Activated T-cell treated with anti-CD3 and anti-CD28 coated beads, Interleukin-2, amount 50 U/mL, for 24 hours (primary cell): ENCODE measurements at regions not wholly inside any gene's neighbourhood (a gene's known extent, or its start where the extent isn't known, plus 50 kb on each side); places are given as distances from the start of the nearest gene placed in this dataset.

Experiments
- DNase-seq: peaks from one replicate; pipeline ENCODE4 v3.0.0-alpha.2; 2020
- H3K27ac Mint-ChIP-seq: 2 replicates; pipeline ENCODE4 v1.8.0; 2020; ENCODE audit warnings: mild to moderate bottlenecking, mixed read lengths
- H3K27me3 Mint-ChIP-seq: 2 replicates; pipeline ENCODE4 v1.8.0; 2020; ENCODE audit warnings: mixed read lengths
- H3K36me3 Mint-ChIP-seq: 2 replicates; pipeline ENCODE4 v1.8.0; 2020; ENCODE audit warnings: low read depth, mixed read lengths
- H3K4me1 Mint-ChIP-seq: 2 replicates; pipeline ENCODE4 v1.8.0; 2020; ENCODE audit warnings: low read depth, mixed read lengths
- H3K4me3 Mint-ChIP-seq: 2 replicates; pipeline ENCODE4 v1.8.0; 2020; ENCODE audit warnings: mild to moderate bottlenecking, moderate library complexity, mixed read lengths
- H3K9me3 Mint-ChIP-seq: 2 replicates; pipeline ENCODE4 v1.8.0; 2020; ENCODE audit warnings: mixed read lengths

DNA sequence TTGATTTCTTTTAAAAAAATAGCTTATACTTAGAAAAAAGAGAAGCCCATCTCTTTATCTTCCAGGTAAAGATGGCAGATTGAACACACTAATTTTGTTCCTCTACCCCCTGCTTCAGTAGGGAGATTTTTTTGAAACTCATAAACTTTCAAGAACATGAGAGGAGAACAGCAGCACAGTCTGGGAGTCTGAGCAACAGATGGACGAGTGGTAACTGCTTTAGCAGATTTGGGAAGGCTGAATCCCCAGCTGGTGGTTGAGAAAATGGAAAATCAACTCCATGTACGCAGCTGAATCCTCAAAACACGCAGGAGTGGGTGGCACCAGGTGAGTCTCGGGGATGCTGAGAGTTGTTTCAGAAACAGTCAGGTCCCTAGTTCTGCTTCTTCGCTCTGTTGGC, 114.6 kb upstream of the CTBP2 start:
- no peaks in the 10 kb centered on the region for H3K4me1 Mint-ChIP-seq
- no peak for DNase-seq
- no peak overlapping the region for H3K27ac Mint-ChIP-seq
- peaks cover 3% of the 10 kb centered on the region for H3K27me3 Mint-ChIP-seq
- peaks cover 3% of the 10 kb centered on the region for H3K9me3 Mint-ChIP-seq
- no peaks in the 10 kb centered on the region for H3K36me3 Mint-ChIP-seq
- H3K4me3 Mint-ChIP-seq = no peak overlapping the region

DNA sequence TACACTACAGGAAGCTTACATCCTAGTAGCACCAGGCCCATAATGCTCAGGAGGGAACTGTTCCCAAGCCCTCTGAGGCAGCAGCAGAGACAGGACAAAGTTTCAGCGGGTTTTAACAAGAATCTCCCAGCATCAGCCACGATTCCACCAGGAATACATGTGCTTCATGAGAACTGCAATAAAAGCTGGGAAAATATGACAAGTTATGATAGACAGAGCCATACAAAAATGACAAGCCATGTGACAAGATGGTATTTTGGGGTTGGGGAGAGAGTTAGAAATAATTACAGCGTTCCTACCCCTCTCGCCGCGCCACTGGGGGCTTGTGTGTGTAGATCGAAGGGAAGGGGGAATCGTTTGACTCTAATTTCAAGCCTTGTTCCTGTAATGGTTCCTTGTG, 112.7 kb upstream of the CTBP2 start:
- H3K4me3 Mint-ChIP-seq = no peak overlapping the region
- peaks cover 3% of the 10 kb centered on the region for H3K9me3 Mint-ChIP-seq
- H3K4me1 Mint-ChIP-seq = no peaks in the 10 kb centered on the region
- H3K27ac Mint-ChIP-seq = no peak overlapping the region
- H3K36me3 Mint-ChIP-seq = no peaks in the 10 kb centered on the region
- no peak for DNase-seq
- peaks cover 3% of the 10 kb centered on the region for H3K27me3 Mint-ChIP-seq

DNA sequence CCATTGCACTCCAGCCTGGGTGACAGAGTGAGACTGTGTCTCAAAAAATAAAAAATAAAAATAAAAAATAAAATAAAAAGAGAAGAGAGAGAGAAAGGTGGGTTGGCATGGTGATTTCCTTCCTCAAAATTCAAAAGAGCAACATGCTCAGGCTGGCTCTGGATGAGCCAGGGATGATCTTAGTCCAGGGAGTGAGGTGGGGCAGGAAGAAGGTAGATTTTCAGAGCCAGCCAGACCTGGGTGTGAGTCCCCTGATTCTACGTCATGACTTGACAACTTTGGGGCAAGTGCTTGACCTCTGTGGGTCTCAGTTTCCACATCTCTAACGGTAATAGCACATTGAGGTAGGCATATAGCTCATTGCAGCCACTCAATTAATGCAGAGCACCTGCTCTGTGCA, 109.4 kb upstream of the CTBP2 start:
- no peaks in the 10 kb centered on the region for H3K4me1 Mint-ChIP-seq
- peaks cover 3% of the 10 kb centered on the region for H3K27me3 Mint-ChIP-seq
- no peak overlapping the region for H3K27ac Mint-ChIP-seq
- H3K9me3 Mint-ChIP-seq = no peaks in the 10 kb centered on the region
- H3K36me3 Mint-ChIP-seq = no peaks in the 10 kb centered on the region
- DNase-seq = no peak
- no peak overlapping the region for H3K4me3 Mint-ChIP-seq

DNA sequence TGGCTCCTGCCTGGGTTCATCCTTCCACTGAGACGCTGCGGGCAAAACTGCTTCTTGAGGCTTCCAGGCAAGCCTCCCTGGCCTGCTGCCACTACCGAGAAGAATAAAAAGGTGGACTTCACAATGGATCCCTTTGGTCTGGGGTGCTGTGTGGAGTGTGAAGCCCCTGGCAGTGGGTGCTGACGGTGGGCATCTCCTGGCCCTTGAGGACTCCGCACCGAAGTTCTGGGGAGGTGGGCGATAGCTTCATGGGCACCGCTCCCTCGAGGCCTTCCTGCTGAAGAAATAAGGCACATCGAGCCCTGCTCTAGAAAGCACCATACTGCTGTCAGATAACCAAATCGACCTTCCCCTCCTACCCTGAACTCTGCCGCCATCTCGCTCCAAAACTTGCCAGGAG, 106.6 kb upstream of the CTBP2 start:
- Mint-ChIP-seq H3K27me3 (no peaks in the 10 kb centered on the region), H3K4me3 (no peak overlapping the region), H3K9me3 (no peaks in the 10 kb centered on the region), H3K27ac (no peak overlapping the region), H3K36me3 (no peaks in the 10 kb centered on the region), H3K4me1 (no peaks in the 10 kb centered on the region)
- no peak for DNase-seq

DNA sequence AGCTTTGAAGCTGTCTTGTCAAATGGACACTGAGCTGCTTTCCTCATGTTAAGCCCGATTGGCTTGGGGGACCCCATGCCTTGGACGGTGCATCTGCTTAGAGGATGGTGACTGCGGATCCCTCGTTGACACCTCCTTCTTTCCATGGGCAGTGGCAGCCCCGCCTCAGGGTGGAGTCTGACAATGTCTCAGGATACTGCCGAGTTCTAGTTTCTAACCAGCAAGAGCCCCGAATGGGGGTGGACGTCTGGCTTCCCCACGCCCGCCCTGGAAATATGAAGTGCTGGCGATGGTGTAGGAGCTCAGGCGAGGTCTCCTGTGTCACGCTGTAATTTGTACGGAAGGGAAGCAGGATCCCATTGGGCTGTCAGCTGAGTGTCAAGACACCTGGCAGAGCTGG, 106.2 kb upstream of the CTBP2 start:
- Mint-ChIP-seq H3K4me1 (no peaks in the 10 kb centered on the region), H3K27me3 (no peaks in the 10 kb centered on the region), H3K36me3 (no peaks in the 10 kb centered on the region), H3K9me3 (no peaks in the 10 kb centered on the region), H3K4me3 (no peak overlapping the region), H3K27ac (no peak overlapping the region)
- DNase-seq = no peak

DNA sequence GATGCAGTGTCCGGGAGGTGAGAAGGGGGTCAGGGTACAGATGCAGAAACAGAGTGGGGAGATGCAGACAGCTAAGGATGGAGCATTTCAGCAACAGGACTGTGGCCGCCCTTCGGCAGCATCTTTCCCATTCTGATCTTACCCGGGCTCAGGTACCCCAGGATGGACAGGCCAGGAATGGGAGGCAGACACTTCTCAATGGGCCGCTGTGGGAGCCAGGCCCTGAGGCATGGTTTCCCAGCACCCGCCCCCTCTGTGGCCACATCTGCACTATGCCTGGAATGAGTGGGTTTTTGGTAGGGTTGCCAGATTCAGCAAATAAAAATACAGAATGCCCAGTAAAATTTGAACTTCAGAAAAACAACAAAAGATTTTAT, 105.2 kb upstream of the CTBP2 start:
- Mint-ChIP-seq H3K9me3 (peaks cover 3% of the 10 kb centered on the region), H3K27me3 (no peaks in the 10 kb centered on the region), H3K36me3 (no peaks in the 10 kb centered on the region), H3K4me1 (no peaks in the 10 kb centered on the region), H3K27ac (no peak overlapping the region), H3K4me3 (no peak overlapping the region)
- DNase-seq = no peak

DNA sequence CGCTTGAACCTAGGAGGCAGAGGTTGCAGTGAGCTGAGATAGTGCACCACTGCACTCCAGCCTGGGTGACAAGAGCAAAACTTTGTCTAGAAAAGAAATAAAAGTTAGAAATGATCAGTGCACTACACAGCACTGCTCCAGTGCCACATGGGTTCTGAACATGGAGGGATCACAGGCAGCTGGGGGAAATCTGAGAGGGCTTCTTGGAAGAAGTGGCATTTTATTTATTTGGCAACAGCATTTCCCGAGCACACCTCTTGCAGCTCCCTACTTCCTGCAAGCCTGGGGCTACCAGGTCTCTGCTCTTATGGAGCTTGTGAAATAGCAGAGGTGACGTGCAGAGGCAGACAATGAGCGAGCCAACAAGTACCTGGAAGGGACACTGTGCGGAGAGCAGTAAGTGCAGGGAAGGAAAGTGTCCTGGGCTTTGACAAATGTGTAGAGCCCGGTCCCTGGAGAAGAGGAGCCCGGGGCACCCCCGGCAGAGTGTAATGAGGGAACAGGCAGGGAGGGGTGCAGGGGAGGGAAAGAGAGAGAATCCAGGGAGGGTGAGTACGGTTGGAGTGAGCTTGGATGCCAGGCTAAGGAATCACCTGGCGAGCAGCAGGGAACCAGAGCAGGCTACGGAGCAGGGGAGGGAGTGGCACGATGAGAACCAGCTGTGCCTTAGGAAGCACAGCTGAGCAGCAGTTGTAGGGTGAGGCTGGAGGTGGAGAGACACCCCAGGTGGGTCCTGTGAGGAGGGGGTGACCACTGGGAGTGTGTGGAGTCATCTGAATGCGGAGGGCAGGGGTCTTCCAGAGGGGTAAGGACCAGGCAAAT, 104.6 kb upstream of the CTBP2 start:
- H3K27ac Mint-ChIP-seq = no peak overlapping the region

DNA sequence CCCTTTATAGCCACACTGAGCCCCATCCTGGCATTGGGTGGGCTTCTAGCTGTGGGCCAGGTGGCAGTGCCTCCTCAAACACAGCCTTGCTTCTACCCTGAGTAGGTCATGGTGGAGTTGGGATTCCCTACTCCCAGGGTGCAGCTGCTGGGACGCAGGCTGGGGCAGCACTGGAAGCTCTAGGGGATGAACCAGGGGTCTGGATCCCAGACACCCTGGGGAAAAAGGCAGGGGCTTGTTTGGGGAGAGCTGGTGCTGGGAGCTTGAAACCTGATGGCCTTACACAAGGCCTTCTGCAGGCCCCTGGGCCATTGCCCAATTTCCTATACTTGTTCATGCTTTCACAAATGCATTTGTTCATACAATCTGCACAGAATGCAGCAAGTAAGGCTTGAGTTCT, 103.7 kb upstream of the CTBP2 start:
- peaks cover under 1% of the 10 kb centered on the region for H3K27me3 Mint-ChIP-seq
- no peak overlapping the region for H3K27ac Mint-ChIP-seq
- H3K9me3 Mint-ChIP-seq = peaks cover 3% of the 10 kb centered on the region
- no peaks in the 10 kb centered on the region for H3K4me1 Mint-ChIP-seq
- no peak overlapping the region for H3K4me3 Mint-ChIP-seq
- no peak for DNase-seq
- no peaks in the 10 kb centered on the region for H3K36me3 Mint-ChIP-seq

More for the DNA sequence above, 104.6 kb upstream of the CTBP2 start:
- no peaks in the 10 kb centered on the region for H3K27me3 Mint-ChIP-seq
- H3K9me3 Mint-ChIP-seq = peaks cover 3% of the 10 kb centered on the region
- H3K4me3 Mint-ChIP-seq = no peak overlapping the region
- H3K36me3 Mint-ChIP-seq = no peaks in the 10 kb centered on the region
- H3K4me1 Mint-ChIP-seq = no peaks in the 10 kb centered on the region
- DNase-seq = no peak

DNA sequence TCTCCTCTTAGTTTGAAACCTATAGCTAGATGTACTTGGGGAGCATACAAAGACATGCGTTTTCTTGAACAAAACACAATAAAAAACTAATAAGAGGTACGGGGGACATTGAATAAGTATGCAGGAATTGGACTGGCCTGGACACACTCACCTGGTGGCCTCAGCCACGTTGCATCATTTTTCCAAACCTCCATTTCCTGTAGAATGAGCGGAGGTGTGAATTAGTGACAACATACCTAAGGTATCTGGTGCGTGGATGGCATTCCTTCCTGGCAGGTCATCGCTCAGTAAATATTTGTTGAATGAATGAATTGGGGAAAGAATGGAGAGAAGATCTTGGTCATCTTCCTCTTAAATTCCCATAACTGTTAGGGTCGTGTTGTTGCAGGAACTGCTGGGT, 103.2 kb upstream of the CTBP2 start:
- Mint-ChIP-seq H3K4me1 (no peaks in the 10 kb centered on the region), H3K36me3 (no peaks in the 10 kb centered on the region), H3K4me3 (no peak overlapping the region), H3K9me3 (peaks cover 3% of the 10 kb centered on the region), H3K27me3 (peaks cover 3% of the 10 kb centered on the region), H3K27ac (no peak overlapping the region)
- no peak for DNase-seq

DNA sequence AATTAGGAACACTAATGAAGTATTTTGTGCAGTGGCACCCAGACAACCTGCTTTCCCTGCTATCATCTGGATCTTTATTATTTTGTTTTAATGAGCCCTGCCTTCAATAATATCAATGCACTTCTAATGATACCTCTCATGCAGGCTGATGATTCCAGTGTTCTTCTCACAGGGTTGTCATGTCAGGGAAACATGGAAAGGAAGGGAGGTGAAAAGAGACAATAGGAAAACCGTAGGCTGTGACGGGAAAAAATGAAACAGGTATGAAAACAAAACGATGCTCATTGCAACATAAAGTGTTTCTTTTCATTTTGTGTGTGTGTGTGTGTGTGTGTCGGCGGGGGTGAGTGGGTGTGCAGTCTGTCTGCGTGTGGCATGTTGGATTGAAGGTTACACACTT, 102.6 kb upstream of the CTBP2 start:
- Mint-ChIP-seq H3K9me3 (peaks cover 3% of the 10 kb centered on the region), H3K36me3 (no peaks in the 10 kb centered on the region), H3K4me1 (no peaks in the 10 kb centered on the region), H3K4me3 (no peak overlapping the region), H3K27me3 (peaks cover 3% of the 10 kb centered on the region), H3K27ac (no peak overlapping the region)
- DNase-seq = no peak

DNA sequence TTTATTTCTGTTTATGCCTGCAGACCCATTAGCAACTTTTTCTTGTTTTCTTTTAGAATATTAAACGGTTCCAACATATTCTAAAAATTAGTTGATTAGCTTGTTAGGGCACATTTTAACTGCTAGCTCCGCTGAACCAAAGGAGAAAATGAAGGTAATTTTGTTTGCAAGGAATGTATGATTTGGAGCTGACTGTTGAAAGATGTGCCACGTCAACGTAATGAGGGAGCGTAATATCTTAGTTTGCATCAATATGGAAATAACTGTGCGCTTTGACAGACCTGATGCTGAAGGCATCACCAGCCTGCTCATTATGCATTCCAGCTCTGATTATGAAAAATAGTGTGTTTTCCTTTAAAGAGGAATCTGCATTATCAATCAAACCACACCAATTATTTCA, 102.0 kb upstream of the CTBP2 start:
- H3K27ac Mint-ChIP-seq = no peak overlapping the region
- H3K27me3 Mint-ChIP-seq = peaks cover 3% of the 10 kb centered on the region
- no peaks in the 10 kb centered on the region for H3K36me3 Mint-ChIP-seq
- no peak overlapping the region for H3K4me3 Mint-ChIP-seq
- no peaks in the 10 kb centered on the region for H3K4me1 Mint-ChIP-seq
- DNase-seq = no peak
- peaks cover 3% of the 10 kb centered on the region for H3K9me3 Mint-ChIP-seq

DNA sequence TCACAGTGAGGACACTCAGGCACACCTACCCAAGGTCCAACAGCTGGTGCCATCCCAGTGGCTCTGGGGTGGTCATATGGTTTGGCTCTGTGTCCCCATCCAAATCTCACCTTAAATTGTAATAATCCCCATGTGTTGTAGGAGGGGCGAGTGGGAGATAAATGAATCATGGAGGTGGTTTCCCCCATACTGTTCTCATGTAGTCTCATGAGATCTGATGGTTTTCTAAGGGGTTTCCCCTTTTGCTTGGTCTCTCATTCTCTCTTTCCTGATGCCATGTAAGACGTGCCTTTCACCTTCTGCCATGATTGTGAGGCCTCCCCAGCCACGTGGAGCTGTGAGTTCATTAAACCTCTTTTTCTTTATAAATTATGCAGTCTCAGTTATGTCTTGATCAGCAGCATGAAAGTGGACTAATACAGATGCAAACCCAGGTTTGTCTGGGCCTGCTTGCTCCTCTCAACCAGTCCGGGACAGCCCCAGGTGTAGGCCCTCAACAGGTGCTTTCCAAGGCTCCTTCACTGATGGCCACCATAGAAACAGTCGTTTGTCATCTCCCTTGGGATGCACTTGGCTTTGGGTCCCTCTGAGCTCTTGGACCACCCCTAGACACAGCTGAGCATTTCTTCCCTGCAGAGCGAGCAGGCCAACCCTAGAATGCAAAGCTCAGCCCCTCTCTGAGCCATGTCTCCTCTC, 101.3 kb upstream of the CTBP2 start:
- no peak for DNase-seq
- no peaks in the 10 kb centered on the region for H3K36me3 Mint-ChIP-seq
- H3K27me3 Mint-ChIP-seq = peaks cover 3% of the 10 kb centered on the region
- H3K9me3 Mint-ChIP-seq = peaks cover 3% of the 10 kb centered on the region
- H3K4me3 Mint-ChIP-seq = no peak overlapping the region
- no peak overlapping the region for H3K27ac Mint-ChIP-seq
- H3K4me1 Mint-ChIP-seq = no peaks in the 10 kb centered on the region

DNA sequence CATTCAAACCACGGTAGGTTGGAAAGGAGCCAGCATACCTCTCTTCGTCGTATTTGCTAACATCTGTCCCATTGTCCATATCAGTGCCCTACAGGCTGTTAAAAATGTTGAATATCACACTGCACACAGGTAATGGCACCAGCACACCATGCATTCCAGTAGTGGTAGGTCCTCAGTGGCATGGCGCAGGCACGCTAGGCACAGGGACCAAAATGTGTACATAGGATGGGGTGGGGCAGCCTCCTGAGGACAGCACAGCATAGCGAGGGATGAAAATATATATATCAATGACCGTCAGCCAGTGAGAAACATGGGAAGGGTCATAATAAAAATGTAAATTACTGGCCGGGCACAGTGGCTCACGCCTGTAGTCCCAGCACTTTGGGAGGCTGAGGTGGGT, 99.9 kb upstream of the CTBP2 start:
- Mint-ChIP-seq H3K4me1 (no peaks in the 10 kb centered on the region), H3K9me3 (peaks cover 3% of the 10 kb centered on the region), H3K36me3 (no peaks in the 10 kb centered on the region), H3K4me3 (no peak overlapping the region), H3K27ac (no peak overlapping the region), H3K27me3 (peaks cover 3% of the 10 kb centered on the region)
- no peak for DNase-seq

DNA sequence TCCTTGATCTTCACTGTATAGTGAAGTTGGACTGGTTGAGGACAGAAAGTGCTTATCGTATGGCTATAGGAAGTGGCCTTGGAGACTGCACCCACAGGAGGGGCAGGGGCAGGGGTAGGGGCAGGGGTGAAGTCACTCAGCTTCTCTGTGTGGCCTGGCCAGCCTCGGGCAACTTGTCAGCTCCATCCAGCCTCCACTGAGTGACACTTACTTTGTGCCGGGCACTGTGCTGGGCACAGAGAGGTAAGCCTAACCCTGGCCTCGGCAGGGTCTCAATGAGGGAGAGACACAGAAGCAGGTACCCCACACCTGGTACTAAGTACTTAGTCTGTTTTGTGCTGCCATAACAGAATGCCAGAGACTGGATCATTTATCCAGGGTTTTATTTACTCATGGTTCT, 99.3 kb upstream of the CTBP2 start:
- Mint-ChIP-seq H3K4me1 (no peaks in the 10 kb centered on the region), H3K27me3 (peaks cover 3% of the 10 kb centered on the region), H3K4me3 (no peak overlapping the region), H3K27ac (no peak overlapping the region), H3K36me3 (no peaks in the 10 kb centered on the region), H3K9me3 (peaks cover 3% of the 10 kb centered on the region)
- DNase-seq = no peak

DNA sequence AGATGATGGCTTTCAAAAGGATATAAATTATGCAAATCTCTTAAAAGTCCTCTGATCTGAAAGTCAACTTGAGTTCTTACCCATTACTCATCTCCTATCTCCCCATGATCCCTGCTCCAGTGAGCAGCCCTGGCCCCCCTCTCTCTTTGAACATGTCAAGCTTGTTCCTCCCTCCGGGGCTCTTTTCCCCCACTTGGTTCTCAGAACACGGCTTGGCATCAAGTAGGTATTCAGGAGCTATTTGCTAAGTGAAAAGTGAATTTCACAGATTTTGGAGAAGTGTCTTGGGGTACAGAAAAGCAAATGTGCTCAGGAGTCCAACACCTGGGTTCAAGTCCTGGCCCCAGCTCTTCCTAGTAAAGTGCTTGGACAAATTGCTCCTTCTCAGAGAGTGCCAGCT, 98.3 kb upstream of the CTBP2 start:
- Mint-ChIP-seq H3K9me3 (peaks cover 3% of the 10 kb centered on the region), H3K4me1 (no peaks in the 10 kb centered on the region), H3K27me3 (peaks cover 3% of the 10 kb centered on the region), H3K36me3 (no peaks in the 10 kb centered on the region), H3K27ac (no peak overlapping the region), H3K4me3 (no peak overlapping the region)
- no peak for DNase-seq
